HepG2 (cell line): ENCODE measurements at regions not wholly inside any gene's neighbourhood (a gene's known extent, or its start where the extent isn't known, plus 50 kb on each side); places are given as distances from the start of the nearest gene placed in this dataset.

Source experiments
- CREM ChIP-seq, 2 experiments: sonication (generic) in 1 of 2; formaldehyde crosslinking in 1 of 2; IDR thresholded peaks; 2 replicates each; pipeline versions ENCODE4 v1.4.0 to v1.6.1; 2016 to 2020; ENCODE audit warnings: antibody characterized with exemption in 1 of 2, mild to moderate bottlenecking in 1 of 2, missing genetic modification reagents in 1 of 2
- CTCF ChIP-seq: sonication (generic); formaldehyde crosslinking; IDR thresholded peaks from 2 replicates; pipeline ENCODE4 v1.5.0; 2020; ENCODE audit warnings: mild to moderate bottlenecking, missing genetic modification reagents, moderate library complexity
- EP300 ChIP-seq, 3 experiments: sonication (generic) in 1 of 3; formaldehyde crosslinking in 1 of 3; IDR thresholded peaks; 2 replicates each; pipeline versions ENCODE4 v1.5.1 to v1.6.1; 2011 to 2020; ENCODE audit warnings: low read depth in 2 of 3, low read length in 2 of 3, borderline replicate concordance in 1 of 3, improper control_type of control experiment in 1 of 3, mild to moderate bottlenecking in 1 of 3, missing genetic modification reagents in 1 of 3, moderate library complexity in 1 of 3
- ESRRA ChIP-seq: sonication (generic); formaldehyde crosslinking; IDR thresholded peaks from 2 replicates; pipeline ENCODE4 v1.5.1; 2020; ENCODE audit warnings: mild to moderate bottlenecking, low read depth, missing genetic modification reagents
- REST ChIP-seq, 2 experiments: IDR thresholded peaks; 2 replicates each; pipeline ENCODE4 v1.6.1; 2011 to 2012; ENCODE audit warnings: low read length in 2 of 2, borderline replicate concordance in 1 of 2, low read depth in 1 of 2, mild to moderate bottlenecking in 1 of 2, moderate library complexity in 1 of 2
- ZMYM3 ChIP-seq: sonication (generic); formaldehyde crosslinking; IDR thresholded peaks from 2 replicates; pipeline ENCODE4 v1.5.1; 2020; ENCODE audit warnings: mild to moderate bottlenecking, missing genetic modification reagents
- ZNF280D ChIP-seq: sonication (generic); formaldehyde crosslinking; IDR thresholded peaks from 2 replicates; pipeline ENCODE4 v1.5.1; 2020; ENCODE audit warnings: mild to moderate bottlenecking, missing genetic modification reagents
- ZNF83 ChIP-seq: sonication (generic); formaldehyde crosslinking; IDR thresholded peaks from 2 replicates; pipeline ENCODE4 v1.4.0; 2020; ENCODE audit warnings: missing genetic modification reagents, mild to moderate bottlenecking, borderline replicate concordance

- TF ChIP-seq ZNF280D (no peak), CTCF (CRISPR knock-in tag) (no peak), EP300 (IDR thresholded peaks at IDR 0.05; ENCODE audit: low read depth in 2 of 2, low read length in 2 of 2) (no peak), EP300 (CRISPR knock-in tag; IDR thresholded peaks at IDR 0.05; ENCODE audit: borderline replicate concordance) (no peak), CREM (IDR thresholded peaks at IDR 0.05) (no peak), CREM (CRISPR knock-in tag; IDR thresholded peaks at IDR 0.05) (no peak), ZNF83 (no peak), ESRRA (CRISPR knock-in tag) (no peak), REST (IDR thresholded peaks at IDR 0.05; ENCODE audit: borderline replicate concordance in 1 of 2, low read depth in 1 of 2, low read length in 2 of 2) (no peak), ZMYM3 (CRISPR knock-in tag) (no peak)
These were observed 168.5 kb upstream of the FREM2 start for GRCh38 chr13:38518328-38518727.
